Hypothalamus (tissue), 51 donors: ENCODE measurements at regions not wholly inside any gene's neighbourhood (a gene's known extent, or its start where the extent isn't known, plus 50 kb on each side); places are given as distances from the start of the nearest gene placed in this dataset.

Experiments
- DNase-seq, 51 donors: peaks; one replicate each; lab custom pipeline; 2025; lab: John Stamatoyannopoulos, UW

- DNase-seq: peak in 1 of 51 donors; percentile 2
Measured at GRCh38 chr16:26644912-26645543, 421.7 kb upstream of the C16orf82 start.

- peak in 24 of 51 donors; percentile 1 to 44 (median 3) for DNase-seq
Measured at GRCh38 chr16:26645614-26646013, 421.1 kb upstream of the C16orf82 start.

DNA sequence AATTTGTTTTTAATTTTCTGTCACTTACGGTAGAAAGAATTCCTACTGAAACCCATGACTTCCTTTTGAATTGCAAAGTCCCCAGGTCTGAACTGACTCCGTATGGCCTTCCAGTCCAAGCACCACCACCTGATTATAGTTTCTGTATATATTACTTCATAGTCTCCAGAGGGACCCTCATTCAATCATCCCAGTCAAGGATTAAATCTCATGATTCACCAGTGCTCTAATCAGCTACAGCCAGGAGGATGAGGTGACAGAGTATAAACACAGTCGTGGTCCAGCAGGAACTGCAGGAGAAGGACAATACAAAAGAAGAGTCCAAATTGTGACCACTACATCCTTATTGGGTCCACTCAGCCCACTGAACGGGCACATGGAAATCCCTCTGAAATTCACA lies 418.9 kb upstream of the C16orf82 start:
- no peak for DNase-seq

GRCh38 chr16:26648851-26649250 lies 417.9 kb upstream of the C16orf82 start:
- DNase-seq: no peak

GRCh38 chr16:26649381-26650045 lies 417.2 kb upstream of the C16orf82 start:
- DNase-seq: no peak

DNA sequence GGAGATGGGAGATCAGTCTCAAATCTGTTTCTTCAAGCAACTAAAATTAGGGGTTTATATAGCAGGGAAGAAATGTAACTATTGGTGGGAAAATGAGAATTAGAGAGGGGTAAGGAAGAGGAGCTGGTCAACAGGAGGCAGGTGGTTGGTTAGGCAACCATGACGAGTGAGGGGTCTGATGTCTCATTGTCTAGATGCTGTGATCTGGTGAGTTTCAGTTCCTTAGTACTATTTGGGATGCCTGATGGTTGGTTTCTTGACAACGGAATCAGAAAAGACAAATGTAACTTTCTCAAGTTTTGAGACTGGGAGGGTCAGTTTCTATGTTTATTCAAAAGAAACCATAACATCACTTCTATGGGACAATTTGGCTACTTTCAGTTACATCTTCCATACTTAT lies 415.3 kb upstream of the C16orf82 start:
- DNase-seq: no peak

GRCh38 chr16:26651884-26652283 lies 414.8 kb upstream of the C16orf82 start:
- DNase-seq: no peak

DNA sequence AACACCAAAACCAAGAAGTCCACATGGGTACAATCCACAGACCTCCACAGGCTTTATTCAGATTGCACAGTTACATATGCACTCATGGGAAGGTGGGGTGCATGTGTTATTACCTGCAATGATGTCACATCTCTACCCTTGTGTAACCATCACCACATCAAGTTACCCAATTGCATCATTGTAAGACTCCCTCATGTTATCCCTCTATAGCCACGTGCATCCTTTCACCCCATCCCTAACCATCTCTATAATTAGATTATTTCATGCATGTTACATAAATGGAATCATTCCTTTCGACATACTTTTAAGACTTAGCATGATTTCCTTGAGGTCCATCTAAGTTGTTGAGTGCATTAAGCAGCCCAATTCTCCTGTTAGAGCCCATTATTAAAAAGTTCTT lies 408.2 kb upstream of the C16orf82 start:
- no peak for DNase-seq

DNA sequence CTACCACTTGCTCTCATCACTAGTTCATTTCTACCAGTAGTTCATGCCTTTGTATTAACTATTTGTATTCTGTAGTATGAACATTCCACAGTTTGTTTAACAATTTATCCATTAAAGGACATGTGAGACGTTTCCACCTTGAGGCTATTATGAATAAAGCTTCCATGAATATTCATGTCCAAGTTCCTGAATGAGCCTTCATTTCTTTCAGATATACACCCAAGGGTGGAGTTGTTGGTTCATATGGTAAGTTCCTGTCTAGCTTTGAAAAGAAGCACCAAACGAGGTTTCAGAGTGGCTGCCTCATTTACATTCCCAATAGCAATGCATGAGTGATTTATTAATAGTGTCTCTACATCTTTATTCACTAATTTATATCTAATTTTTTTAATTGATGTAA lies 407.8 kb upstream of the C16orf82 start:
- DNase-seq: no peak

GRCh38 chr16:26664086-26664485 lies 402.6 kb upstream of the C16orf82 start:
- no peak for DNase-seq

DNA sequence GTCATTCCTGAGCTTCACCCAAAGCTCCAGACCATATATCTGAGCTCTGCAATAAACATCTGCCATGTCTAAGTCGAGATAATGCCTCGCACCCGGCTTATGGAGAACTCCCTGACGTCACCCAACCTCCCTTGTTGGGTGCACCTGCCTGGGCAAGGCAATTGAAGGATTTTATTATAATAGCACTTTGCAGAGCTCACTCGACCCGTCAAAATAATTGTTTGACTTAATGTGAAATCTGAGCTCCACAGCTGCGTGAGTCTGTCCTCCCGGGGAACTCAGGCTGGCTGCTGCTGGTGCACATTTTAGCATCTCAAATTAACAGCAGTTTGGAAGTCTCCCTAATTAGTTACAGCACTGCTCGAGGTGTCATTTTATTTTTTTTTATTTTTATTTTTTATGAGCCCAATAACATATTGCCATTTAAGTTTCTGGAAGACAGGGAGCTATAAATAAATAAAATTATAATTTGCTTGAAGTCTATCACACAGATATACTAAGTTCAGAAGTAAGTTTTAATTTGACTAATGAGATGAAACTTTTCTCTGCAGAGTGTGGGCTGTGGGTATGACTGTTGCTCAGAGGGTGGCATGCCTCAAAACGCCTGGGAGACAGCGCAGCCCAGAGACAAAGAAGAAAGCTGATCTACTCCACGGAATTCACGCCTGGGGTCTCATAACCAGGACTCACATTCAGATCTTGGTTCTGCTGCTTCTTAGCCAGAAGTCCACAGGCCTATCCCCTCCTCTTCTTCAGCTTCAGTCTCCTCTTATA lies 401.4 kb upstream of the C16orf82 start:
- no peak for DNase-seq

- DNase-seq: no peak
Measured at GRCh38 chr16:26666486-26666885, 400.2 kb upstream of the C16orf82 start.

GRCh38 chr16:26667307-26667706 lies 399.4 kb upstream of the C16orf82 start:
- DNase-seq: no peak

DNA sequence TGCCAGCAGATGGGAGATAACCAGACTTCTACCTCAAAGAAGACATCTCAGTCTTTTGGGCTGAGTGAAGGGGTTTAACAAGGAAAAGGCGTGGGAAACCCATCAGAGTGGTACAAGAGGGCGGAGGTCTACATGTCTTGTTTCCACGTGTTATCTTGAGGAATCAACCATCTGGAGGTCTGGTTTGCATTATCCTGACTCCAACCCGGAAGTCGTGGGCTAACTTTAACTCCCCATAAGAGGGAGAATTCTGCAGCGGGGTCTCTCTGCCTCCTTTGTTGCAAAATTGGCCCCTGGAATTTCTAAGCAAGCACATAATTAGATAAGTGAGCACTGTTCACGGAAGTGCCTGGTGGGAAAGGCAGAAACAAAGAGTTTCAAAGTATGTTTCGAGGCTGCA lies 398.7 kb upstream of the C16orf82 start:
- DNase-seq: no peak

- DNase-seq: peak in 1 of 51 donors; percentile 4
Measured at GRCh38 chr16:26672206-26672605, 394.5 kb upstream of the C16orf82 start.

- DNase-seq: no peak
Measured at GRCh38 chr16:26673011-26673410, 393.7 kb upstream of the C16orf82 start.

- DNase-seq: no peak
Measured at GRCh38 chr16:26680671-26681070, 386.1 kb upstream of the C16orf82 start.

DNA sequence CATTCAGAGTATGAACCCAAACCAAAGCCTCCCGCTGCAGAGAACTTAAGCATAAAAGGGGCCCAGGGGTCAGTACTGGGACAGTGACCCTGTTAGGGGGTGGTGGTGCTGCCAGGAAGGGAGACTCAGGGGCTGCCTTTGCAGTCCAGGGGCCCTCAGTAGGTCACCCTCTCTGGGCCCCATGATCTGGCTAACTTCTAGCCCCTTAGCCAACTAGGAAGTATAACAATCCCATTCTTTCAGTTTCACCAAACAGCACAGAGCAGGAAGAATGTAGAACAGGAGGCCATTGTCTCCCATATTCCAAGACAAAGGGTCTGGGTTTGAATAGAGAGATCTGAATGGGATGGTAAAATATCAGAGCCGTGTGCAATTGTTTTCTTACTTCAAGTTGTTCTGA lies 378.6 kb upstream of the C16orf82 start:
- peak in 21 of 51 donors; percentile 4 to 59 (median 13) for DNase-seq

- DNase-seq: no peak
Measured at GRCh38 chr16:26688699-26689098, 378.0 kb upstream of the C16orf82 start.

DNA sequence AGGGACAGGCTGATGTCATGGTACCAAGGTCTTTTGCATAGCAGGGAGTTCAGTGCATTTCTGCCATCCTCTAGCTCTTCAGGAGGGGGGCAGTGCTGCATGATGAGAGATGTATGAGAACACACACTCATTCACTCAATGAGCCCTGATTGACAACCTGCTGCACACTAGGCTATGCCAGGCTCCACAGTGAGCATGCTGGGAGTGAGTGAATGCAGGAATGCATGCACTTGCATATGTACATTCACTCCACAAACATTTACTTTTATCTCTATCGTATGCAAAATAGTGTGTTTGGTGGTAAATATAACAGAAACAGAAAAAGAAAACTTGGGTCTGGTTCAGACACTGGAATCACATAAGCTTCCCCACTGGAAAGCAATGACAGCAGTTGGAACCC lies 374.1 kb upstream of the C16orf82 start:
- peak in 3 of 51 donors; percentile 2 to 6 (median 5) for DNase-seq

DNA sequence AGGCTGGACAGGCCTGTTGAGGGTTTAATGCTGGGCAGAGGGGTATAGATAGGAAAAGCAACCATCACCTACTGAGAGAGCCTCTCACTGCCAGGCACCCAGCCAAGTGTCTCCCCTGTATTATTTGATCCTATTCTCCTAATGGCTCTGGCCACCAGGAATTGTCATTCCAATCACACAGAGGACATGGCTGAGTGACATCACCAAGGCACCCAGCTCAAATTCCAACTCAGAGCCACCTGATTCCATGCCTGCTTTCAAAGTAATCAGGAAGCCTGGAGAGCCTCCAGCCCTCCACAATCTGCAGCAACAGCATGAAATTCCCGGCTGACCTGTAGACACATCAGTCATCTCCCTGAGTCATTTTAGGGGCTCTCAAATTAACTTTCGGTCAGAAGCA lies 368.9 kb upstream of the C16orf82 start:
- DNase-seq: peak in 1 of 51 donors; percentile 14

- no peak for DNase-seq
Measured at GRCh38 chr16:26700250-26700649, 366.5 kb upstream of the C16orf82 start.
